PC-9 (cell line): ENCODE measurements at regions not wholly inside any gene's neighbourhood (a gene's known extent, or its start where the extent isn't known, plus 50 kb on each side); places are given as distances from the start of the nearest gene placed in this dataset.

Experiments
- BruUV-seq: library from RNA; stranded (reverse); fragments of 400-500 nt; replicated peaks from 2 replicates; lab custom pipeline; 2021; lab: Mats Ljungman, UMichigan
- CTCF ChIA-PET: fragments of 300-600 bp; sonication (Branson Sonifier 250); formaldehyde crosslinking; loops from one replicate; lab custom pipeline; 2022; ENCODE audit warnings: antibody characterized with exemption; lab: Charles Lee
- POLR2A ChIA-PET: fragments of 300-600 bp; sonication (Branson Sonifier 250); formaldehyde crosslinking; loops from one replicate; lab custom pipeline; 2022; ENCODE audit warnings: antibody characterized with exemption; ENCODE audit not compliant: unreplicated experiment; lab: Charles Lee
- DNase-seq, 2 experiments: peaks; one replicate each; pipeline versions ENCODE4 v3.0.0 to v3.0.0-alpha.2; 2015 to 2022; ENCODE audit warnings: mixed read lengths in 1 of 2
- H2AFZ ChIP-seq: fragments of 200-600 bp; sonication (generic); 2 replicates; pipeline ENCODE4 v1.8.1; 2017; ENCODE audit warnings: antibody characterized with exemption
- H3F3A ChIP-seq: fragments of 200-600 bp; sonication (generic); 2 replicates; pipeline ENCODE4 v1.8.1; 2017; ENCODE audit warnings: antibody characterized with exemption, mild to moderate bottlenecking, low read depth; ENCODE audit not compliant: insufficient read depth
- H3K27ac ChIP-seq: fragments of 200-600 bp; sonication (generic); 2 replicates; pipeline ENCODE4 v1.6.1; 2016; ENCODE audit warnings: mixed run types
- H3K27me3 ChIP-seq: fragments of 200-600 bp; sonication (generic); 2 replicates; pipeline ENCODE4 v1.6.1; 2016; ENCODE audit warnings: low read depth, mixed run types; ENCODE audit not compliant: insufficient read depth
- H3K36me3 ChIP-seq: fragments of 200-600 bp; sonication (generic); 2 replicates; pipeline ENCODE4 v1.6.1; 2016; ENCODE audit warnings: low read depth, mixed run types
- H3K4me1 ChIP-seq: fragments of 200-600 bp; sonication (generic); replicated peaks from 2 replicates; pipeline ENCODE4 v1.6.1; 2016; ENCODE audit warnings: mixed run types; ENCODE audit not compliant: insufficient read depth
- H3K4me2 ChIP-seq: fragments of 200-600 bp; sonication (generic); 2 replicates; pipeline ENCODE4 v1.6.1; 2017; ENCODE audit warnings: mixed run types
- H3K4me3 ChIP-seq: fragments of 200-600 bp; sonication (generic); 2 replicates; pipeline ENCODE4 v1.6.1; 2016; ENCODE audit warnings: mixed run types
- H3K79me2 ChIP-seq: fragments of 200-600 bp; sonication (generic); 2 replicates; pipeline ENCODE4 v1.6.1; 2017; ENCODE audit warnings: low read depth, mixed run types
- H3K9me2 ChIP-seq: fragments of 200-600 bp; sonication (generic); 2 replicates; pipeline ENCODE4 v1.8.1; 2017; ENCODE audit warnings: mild to moderate bottlenecking; ENCODE audit not compliant: insufficient read depth
- H3K9me3 ChIP-seq: fragments of 200-600 bp; sonication (generic); 2 replicates; pipeline ENCODE4 v1.8.1; 2016; ENCODE audit warnings: low read depth; ENCODE audit not compliant: insufficient read depth
- H4K20me1 ChIP-seq: fragments of 200-600 bp; sonication (generic); 2 replicates; pipeline ENCODE4 v1.8.1; 2017; ENCODE audit not compliant: insufficient read depth
- CTCF ChIP-seq: fragments of 200-600 bp; sonication (generic); conservative IDR thresholded peaks from 2 replicates; pipeline ENCODE4 v1.6.1; 2017; ENCODE audit warnings: mixed run types, antibody characterized with exemption, mild to moderate bottlenecking, moderate library complexity
- EZH2 ChIP-seq: fragments of 200-600 bp; sonication (generic); IDR thresholded peaks from 2 replicates; pipeline ENCODE4 v1.8.0; 2017; ENCODE audit warnings: antibody characterized with exemption, low read depth
- intact Hi-C: fragments of 100-400 bp; cut with micrococcal nuclease; formaldehyde crosslinking; loops from one replicate; pipeline ENCODE4 v1.10.0; 2022; ENCODE audit not compliant: unreplicated experiment

- no peaks in the 10 kb centered on the region for H3K9me3 ChIP-seq
- H2AFZ ChIP-seq = no peak overlapping the region
- H3K4me1 ChIP-seq = no peaks in the 10 kb centered on the region
- ChIA-PET CTCF (no interaction called here), POLR2A (no interaction called here)
- H3F3A ChIP-seq = no peaks in the 10 kb centered on the region
- H4K20me1 ChIP-seq = no peaks in the 10 kb centered on the region
- no peaks in the 10 kb centered on the region for H3K36me3 ChIP-seq
- H3K27ac ChIP-seq = no peak overlapping the region
- no peak for TF ChIP-seq CTCF
- BruUV-seq = no TSS peak
- no peak for DNase-seq
- intact Hi-C loops = no loop called here
- no peak overlapping the region for H3K4me3 ChIP-seq
- no peak overlapping the region for H3K4me2 ChIP-seq
- no peaks in the 10 kb centered on the region; the same call in 1 of the 2 replicates for H3K9me2 ChIP-seq
- H3K27me3 ChIP-seq = no peaks in the 10 kb centered on the region
- no peaks in the 10 kb centered on the region for H3K79me2 ChIP-seq
These were observed 717.1 kb downstream of the CDH9 start for GRCh38 chr5:26321278-26321677.

GRCh38 chr5:26310415-26310814 lies 728.0 kb downstream of the CDH9 start:
- Histone ChIP-seq H3K4me1 (no peaks in the 10 kb centered on the region), H3K36me3 (no peaks in the 10 kb centered on the region), H3K79me2 (no peaks in the 10 kb centered on the region), H3K9me2 (no peaks in the 10 kb centered on the region), H3K4me2 (no peak overlapping the region), H3K9me3 (no peaks in the 10 kb centered on the region), H4K20me1 (no peaks in the 10 kb centered on the region), H3K27me3 (no peaks in the 10 kb centered on the region), H3F3A (no peaks in the 10 kb centered on the region), H3K4me3 (no peak overlapping the region), H2AFZ (no peak overlapping the region), H3K27ac (no peak overlapping the region)
- ChIA-PET POLR2A (no interaction called here), CTCF (no interaction called here)
- intact Hi-C loops = no loop called here
- DNase-seq = no peak
- BruUV-seq = no TSS peak
- TF ChIP-seq EZH2 = no peak

- BruUV-seq = no TSS peak
- ChIA-PET CTCF (no interaction called here), POLR2A (interaction anchor here (0.6 kb wide), 1 partner anchor 25 kb away, joined by 4 read pairs; no protein-coding TSS in a partner anchor)
- Histone ChIP-seq H3K27me3 (no peaks in the 10 kb centered on the region), H3K27ac (no peak overlapping the region), H3F3A (no peaks in the 10 kb centered on the region), H3K79me2 (no peaks in the 10 kb centered on the region), H3K36me3 (no peaks in the 10 kb centered on the region), H3K9me3 (no peaks in the 10 kb centered on the region), H4K20me1 (no peaks in the 10 kb centered on the region), H3K4me1 (no peaks in the 10 kb centered on the region), H3K9me2 (no peaks in the 10 kb centered on the region), H3K4me2 (no peak overlapping the region), H3K4me3 (no peak overlapping the region), H2AFZ (no peak overlapping the region)
- no peak for TF ChIP-seq EZH2
- no peak for DNase-seq
- intact Hi-C loops = no loop called here
These were observed 742.8 kb downstream of the CDH9 start for GRCh38 chr5:26295541-26295940.

GRCh38 chr5:26282190-26282589 lies 756.2 kb downstream of the CDH9 start:
- H3F3A ChIP-seq = no peaks in the 10 kb centered on the region
- H3K4me2 ChIP-seq = no peak overlapping the region
- no peak overlapping the region for H3K27ac ChIP-seq
- no peak overlapping the region for H2AFZ ChIP-seq
- no peaks in the 10 kb centered on the region for H3K79me2 ChIP-seq
- BruUV-seq = no TSS peak
- ChIA-PET CTCF (no interaction called here), POLR2A (no interaction called here)
- no peaks in the 10 kb centered on the region for H3K9me3 ChIP-seq
- no peaks in the 10 kb centered on the region for H3K4me1 ChIP-seq
- no peaks in the 10 kb centered on the region for H3K9me2 ChIP-seq
- no peak for DNase-seq
- no peaks in the 10 kb centered on the region for H3K27me3 ChIP-seq
- H4K20me1 ChIP-seq = no peaks in the 10 kb centered on the region
- no peak for TF ChIP-seq EZH2
- TF ChIP-seq CTCF = no peak
- no peak overlapping the region for H3K4me3 ChIP-seq
- intact Hi-C loops = no loop called here
- H3K36me3 ChIP-seq = no peaks in the 10 kb centered on the region
